PC-3 (cell line): ENCODE measurements at regions not wholly inside any gene's neighbourhood (a gene's known extent, or its start where the extent isn't known, plus 50 kb on each side); places are given as distances from the start of the nearest gene placed in this dataset.

Source experiments
- EZH2 ChIP-seq: fragments of 300-600 bp; sonication (generic); IDR thresholded peaks from one replicate; pipeline ENCODE4 v1.6.1; 2017; ENCODE audit warnings: antibody characterized with exemption, mild to moderate bottlenecking, low read length; ENCODE audit not compliant: unreplicated experiment
- EZH2phosphoT487 ChIP-seq: fragments of 300-600 bp; sonication (generic); IDR thresholded peaks from 2 replicates; pipeline ENCODE4 v1.6.1; 2018; ENCODE audit warnings: mild to moderate bottlenecking, antibody characterized with exemption, low read length, borderline replicate concordance
- TF ChIP-seq, protein P1 (sequence below): fragments of 300-600 bp; sonication (generic); conservative IDR thresholded peaks from 2 replicates; pipeline ENCODE4 v1.5.1; 2017; ENCODE audit warnings: antibody characterized with exemption, low read depth, mild to moderate bottlenecking, low read length

- TF ChIP-seq, protein P1, sequence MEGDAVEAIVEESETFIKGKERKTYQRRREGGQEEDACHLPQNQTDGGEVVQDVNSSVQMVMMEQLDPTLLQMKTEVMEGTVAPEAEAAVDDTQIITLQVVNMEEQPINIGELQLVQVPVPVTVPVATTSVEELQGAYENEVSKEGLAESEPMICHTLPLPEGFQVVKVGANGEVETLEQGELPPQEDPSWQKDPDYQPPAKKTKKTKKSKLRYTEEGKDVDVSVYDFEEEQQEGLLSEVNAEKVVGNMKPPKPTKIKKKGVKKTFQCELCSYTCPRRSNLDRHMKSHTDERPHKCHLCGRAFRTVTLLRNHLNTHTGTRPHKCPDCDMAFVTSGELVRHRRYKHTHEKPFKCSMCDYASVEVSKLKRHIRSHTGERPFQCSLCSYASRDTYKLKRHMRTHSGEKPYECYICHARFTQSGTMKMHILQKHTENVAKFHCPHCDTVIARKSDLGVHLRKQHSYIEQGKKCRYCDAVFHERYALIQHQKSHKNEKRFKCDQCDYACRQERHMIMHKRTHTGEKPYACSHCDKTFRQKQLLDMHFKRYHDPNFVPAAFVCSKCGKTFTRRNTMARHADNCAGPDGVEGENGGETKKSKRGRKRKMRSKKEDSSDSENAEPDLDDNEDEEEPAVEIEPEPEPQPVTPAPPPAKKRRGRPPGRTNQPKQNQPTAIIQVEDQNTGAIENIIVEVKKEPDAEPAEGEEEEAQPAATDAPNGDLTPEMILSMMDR: no peak
- no peak for TF ChIP-seq EZH2
- no peak for TF ChIP-seq EZH2phosphoT487
Observed at GRCh38 chr3:89699229-89699628, 591.8 kb downstream of the EPHA3 start.
